ENCODE measurements at regions not wholly inside any gene's neighbourhood (a gene's known extent, or its start where the extent isn't known, plus 50 kb on each side); places are given as distances from the start of the nearest gene placed in this dataset.

DNA sequence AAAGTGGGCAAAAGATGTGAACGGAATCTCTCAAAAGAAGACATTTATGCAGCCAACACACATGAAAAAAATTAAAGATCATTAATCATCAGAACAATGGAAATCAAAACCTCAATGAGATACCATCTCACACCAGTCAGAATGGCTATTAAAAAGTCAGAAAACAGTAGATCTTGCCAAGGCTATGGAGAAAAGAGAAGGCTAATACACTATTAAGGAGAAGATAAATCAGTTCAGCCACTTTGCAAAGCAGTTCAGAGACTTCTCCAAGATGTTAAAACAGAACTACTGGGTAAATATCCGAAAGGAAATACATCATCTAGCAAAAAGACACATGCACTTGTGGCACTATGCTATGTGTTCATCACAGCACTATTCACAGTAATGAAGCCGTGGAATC, 388.2 kb upstream of the LUZP2 start:
- no peak for TF ChIP-seq CTCF (IDR thresholded peaks at IDR 0.05)
- no peaks in the 10 kb centered on the region for H3K27me3 ChIP-seq (ENCODE audit: insufficient read depth in 3 of 3, low read length in 2 of 3)
- H3K4me3 ChIP-seq: no peak overlapping the region
- no peaks in the 10 kb centered on the region for H3K36me3 ChIP-seq (ENCODE audit: insufficient read depth in 1 of 2, low read depth in 1 of 2)
- DNase-seq: no peak
- H3K4me1 ChIP-seq: no peaks in the 10 kb centered on the region
- intact Hi-C loops (cut with DNase I): no loop called here
- 86 to 92% (median 87%) methylated on average over 3 of the region's 3 CpGs for WGBS, 3 donors
- no peak for ATAC-seq
- H3K9me3 ChIP-seq: peaks cover 4% of the 10 kb centered on the region
- H3K27ac ChIP-seq: no peak overlapping the region

DNA sequence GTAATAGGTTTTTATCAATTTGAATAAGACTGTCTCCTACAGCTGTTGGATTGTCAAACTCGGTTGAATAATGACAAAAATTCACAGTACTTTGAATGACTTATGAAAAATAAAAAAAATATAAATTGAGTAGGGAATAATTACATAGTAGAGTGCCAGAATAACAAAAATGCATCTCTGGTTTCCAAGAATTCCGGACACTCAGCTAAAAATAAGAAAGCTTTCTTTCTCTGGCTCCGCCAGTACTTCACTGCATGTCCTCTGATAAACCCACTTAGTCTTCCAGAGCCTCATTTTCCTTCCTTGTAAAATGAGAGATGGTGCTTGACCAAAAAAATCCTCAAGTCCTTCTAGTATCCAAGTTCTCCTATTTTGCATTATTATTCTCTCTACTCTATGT, 374.6 kb upstream of the LUZP2 start:
- no peak for TF ChIP-seq CTCF (IDR thresholded peaks at IDR 0.05)
- Histone ChIP-seq H3K36me3 (ENCODE audit: insufficient read depth in 1 of 2, low read depth in 1 of 2) (no peaks in the 10 kb centered on the region), H3K27me3 (ENCODE audit: insufficient read depth in 3 of 3, low read length in 2 of 3) (no peaks in the 10 kb centered on the region), H3K9me3 (no peaks in the 10 kb centered on the region), H3K4me1 (no peaks in the 10 kb centered on the region), H3K4me3 (no peak overlapping the region), H3K27ac (no peak overlapping the region)
- 20 to 29% (median 22%) methylated on average over 3 of the region's 3 CpGs for WGBS, 3 donors
- DNase-seq (no peak), ATAC-seq (no peak)
- intact Hi-C loops (cut with DNase I): no loop called here

DNA sequence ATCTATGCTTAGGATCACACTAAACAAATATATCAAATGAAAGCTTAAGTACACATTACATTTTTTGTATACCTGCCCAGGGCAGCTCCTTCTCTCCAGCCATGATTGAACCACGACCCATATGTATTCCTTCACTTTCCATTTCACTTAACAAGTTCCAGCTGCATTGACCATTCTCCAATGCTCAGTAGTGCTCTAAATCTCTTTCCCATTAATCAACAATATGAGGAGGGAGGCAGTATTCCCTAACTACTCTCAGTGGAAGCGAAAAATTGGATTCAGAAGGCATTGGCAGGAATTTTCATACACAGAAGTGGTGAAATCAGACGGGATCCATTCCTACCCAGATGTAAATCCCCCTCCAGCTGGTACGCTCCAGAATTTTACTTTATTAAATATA, 372.0 kb upstream of the LUZP2 start:
- Histone ChIP-seq H3K27ac (no peak overlapping the region), H3K27me3 (ENCODE audit: insufficient read depth in 3 of 3, low read length in 2 of 3) (no peaks in the 10 kb centered on the region), H3K4me1 (no peaks in the 10 kb centered on the region), H3K36me3 (ENCODE audit: insufficient read depth in 1 of 2, low read depth in 1 of 2) (no peaks in the 10 kb centered on the region), H3K4me3 (no peak overlapping the region), H3K9me3 (no peaks in the 10 kb centered on the region)
- WGBS, 3 donors: 48 to 54% (median 54%) methylated on average over 4 of the region's 4 CpGs
- ATAC-seq (no peak), DNase-seq (no peak)
- TF ChIP-seq CTCF (IDR thresholded peaks at IDR 0.05): no peak
- intact Hi-C loops (cut with DNase I): no loop called here

DNA sequence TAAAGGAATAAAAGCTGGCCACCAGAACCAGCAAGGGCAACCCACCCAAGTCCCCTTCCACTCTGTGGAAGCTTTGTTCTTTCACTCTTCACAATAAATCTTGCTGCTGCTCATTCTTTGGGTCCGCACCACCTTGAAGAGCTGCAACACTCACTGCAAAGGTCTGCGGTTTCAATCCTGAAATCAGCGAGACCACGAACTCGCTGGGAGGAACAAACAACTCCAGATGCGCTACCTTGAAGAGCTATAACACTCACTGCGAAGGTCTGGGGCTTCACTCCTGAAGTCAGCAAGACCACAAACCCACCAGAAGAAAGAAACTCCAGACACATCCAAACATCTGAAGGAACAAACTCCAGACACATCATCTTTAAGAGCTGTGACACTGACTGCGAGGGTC, 365.2 kb upstream of the LUZP2 start:
- TF ChIP-seq CTCF (IDR thresholded peaks at IDR 0.05): no peak
- no peaks in the 10 kb centered on the region for H3K27me3 ChIP-seq (ENCODE audit: insufficient read depth in 3 of 3, low read length in 2 of 3)
- ATAC-seq (no peak), DNase-seq (no peak)
- WGBS, 3 donors: 94 to 97% (median 97%) methylated on average over 8 of the region's 8 CpGs
- no peak overlapping the region for H3K27ac ChIP-seq
- no peak overlapping the region for H3K4me3 ChIP-seq
- intact Hi-C loops (cut with DNase I): no loop called here
- H3K9me3 ChIP-seq: no peaks in the 10 kb centered on the region
- no peaks in the 10 kb centered on the region for H3K36me3 ChIP-seq (ENCODE audit: insufficient read depth in 1 of 2, low read depth in 1 of 2)
- no peaks in the 10 kb centered on the region for H3K4me1 ChIP-seq

- H3K36me3 ChIP-seq (ENCODE audit: insufficient read depth in 1 of 2, low read depth in 1 of 2): no peaks in the 10 kb centered on the region
- WGBS, 3 donors: 61 to 65% (median 64%) methylated on average over 1 of the region's 1 CpG
- no peaks in the 10 kb centered on the region for H3K4me1 ChIP-seq
- DNase-seq: no peak
- no peak overlapping the region for H3K4me3 ChIP-seq
- H3K27ac ChIP-seq: no peak overlapping the region
- intact Hi-C loops (cut with DNase I): no loop called here
- no peaks in the 10 kb centered on the region for H3K9me3 ChIP-seq
- no peak for TF ChIP-seq CTCF (IDR thresholded peaks at IDR 0.05)
- no peaks in the 10 kb centered on the region for H3K27me3 ChIP-seq (ENCODE audit: insufficient read depth in 3 of 3, low read length in 2 of 3)
- no peak for ATAC-seq
Measured at GRCh38 chr11:24132471-24132870, 364.4 kb upstream of the LUZP2 start.
